Mesothelial cell of epicardium (in vitro differentiated cells): ENCODE measurements at regions not wholly inside any gene's neighbourhood (a gene's known extent, or its start where the extent isn't known, plus 50 kb on each side); places are given as distances from the start of the nearest gene placed in this dataset.

Source experiments
- DNase-seq, 2 experiments: peaks; one replicate each; pipeline ENCODE4 v3.0.0; 2021; ENCODE audit warnings: low spot score in 2 of 2; ENCODE audit not compliant: unreplicated experiment in 2 of 2
- H3K27ac Mint-ChIP-seq: 2 replicates; pipeline ENCODE4 v1.8.0; 2021; ENCODE audit warnings: mixed read lengths
- H3K27me3 Mint-ChIP-seq: 2 replicates; pipeline ENCODE4 v1.8.0; 2021; ENCODE audit warnings: low read depth, mixed read lengths
- H3K36me3 Mint-ChIP-seq: 2 replicates; pipeline ENCODE4 v1.8.0; 2021; ENCODE audit warnings: mixed read lengths
- H3K4me1 Mint-ChIP-seq: 2 replicates; pipeline ENCODE4 v1.8.0; 2021; ENCODE audit warnings: mixed read lengths
- H3K4me3 Mint-ChIP-seq: 2 replicates; pipeline ENCODE4 v1.8.0; 2021; ENCODE audit warnings: mild to moderate bottlenecking, moderate library complexity, mixed read lengths
- H3K9me3 Mint-ChIP-seq: 2 replicates; pipeline ENCODE4 v1.8.0; 2021; ENCODE audit warnings: mixed read lengths
- TF ChIP-seq, protein P1 (sequence below): fragments of 200-600 bp; sonication (generic); IDR thresholded peaks from one replicate; pipeline ENCODE4 v1.5.0; 2021; ENCODE audit warnings: antibody characterized with exemption; ENCODE audit not compliant: unreplicated experiment

- Mint-ChIP-seq H3K27me3 (no peaks in the 10 kb centered on the region), H3K4me1 (no peaks in the 10 kb centered on the region), H3K27ac (no peak overlapping the region), H3K36me3 (no peaks in the 10 kb centered on the region), H3K4me3 (no peak overlapping the region), H3K9me3 (no peaks in the 10 kb centered on the region)
- TF ChIP-seq, protein P1, sequence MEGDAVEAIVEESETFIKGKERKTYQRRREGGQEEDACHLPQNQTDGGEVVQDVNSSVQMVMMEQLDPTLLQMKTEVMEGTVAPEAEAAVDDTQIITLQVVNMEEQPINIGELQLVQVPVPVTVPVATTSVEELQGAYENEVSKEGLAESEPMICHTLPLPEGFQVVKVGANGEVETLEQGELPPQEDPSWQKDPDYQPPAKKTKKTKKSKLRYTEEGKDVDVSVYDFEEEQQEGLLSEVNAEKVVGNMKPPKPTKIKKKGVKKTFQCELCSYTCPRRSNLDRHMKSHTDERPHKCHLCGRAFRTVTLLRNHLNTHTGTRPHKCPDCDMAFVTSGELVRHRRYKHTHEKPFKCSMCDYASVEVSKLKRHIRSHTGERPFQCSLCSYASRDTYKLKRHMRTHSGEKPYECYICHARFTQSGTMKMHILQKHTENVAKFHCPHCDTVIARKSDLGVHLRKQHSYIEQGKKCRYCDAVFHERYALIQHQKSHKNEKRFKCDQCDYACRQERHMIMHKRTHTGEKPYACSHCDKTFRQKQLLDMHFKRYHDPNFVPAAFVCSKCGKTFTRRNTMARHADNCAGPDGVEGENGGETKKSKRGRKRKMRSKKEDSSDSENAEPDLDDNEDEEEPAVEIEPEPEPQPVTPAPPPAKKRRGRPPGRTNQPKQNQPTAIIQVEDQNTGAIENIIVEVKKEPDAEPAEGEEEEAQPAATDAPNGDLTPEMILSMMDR, result no peak
- DNase-seq, result no peak
These were observed 299.6 kb downstream of the NDUFA10 start for GRCh38 chr2:239725551-239725890.

DNA sequence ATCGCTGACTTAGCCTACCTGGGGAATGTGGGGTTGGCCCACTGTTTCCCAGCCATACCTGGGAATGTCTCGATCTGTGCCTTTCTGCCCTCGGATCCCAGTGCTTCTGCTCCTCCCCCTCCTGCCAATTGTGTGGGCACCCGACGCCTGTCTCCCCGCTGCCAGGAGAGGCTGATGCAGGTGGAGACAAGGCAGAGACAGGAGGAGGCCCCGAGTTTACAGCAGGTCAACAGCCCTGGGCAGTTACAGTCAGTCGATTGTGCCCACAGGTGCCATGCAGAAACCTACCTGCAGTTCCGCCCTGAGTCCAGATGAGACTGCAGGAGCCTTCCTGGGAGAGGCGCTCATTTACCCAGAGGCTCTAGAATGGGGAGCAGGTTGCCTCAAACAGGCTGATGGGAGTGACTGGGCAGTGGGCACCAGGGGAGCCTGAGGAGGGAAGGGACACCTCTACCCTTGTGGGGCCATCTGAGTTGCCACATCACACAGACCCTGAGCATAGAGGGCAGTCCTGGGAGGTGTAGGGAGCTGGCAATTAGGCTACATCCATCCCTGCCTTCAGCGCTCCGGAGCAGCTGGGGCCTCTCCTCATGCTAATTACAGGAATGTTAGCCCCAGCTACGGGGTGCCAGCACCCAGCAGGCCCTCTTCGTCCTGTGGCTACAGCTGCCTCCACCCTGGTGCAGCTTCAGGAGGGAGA, 300.1 kb downstream of the NDUFA10 start:
- H3K27me3 Mint-ChIP-seq, result no peaks in the 10 kb centered on the region
- H3K4me1 Mint-ChIP-seq, result no peaks in the 10 kb centered on the region
- TF ChIP-seq, protein P1, result no peak
- H3K9me3 Mint-ChIP-seq, result no peaks in the 10 kb centered on the region
- H3K4me3 Mint-ChIP-seq, result no peak overlapping the region
- no peak overlapping the region for H3K27ac Mint-ChIP-seq
- H3K36me3 Mint-ChIP-seq, result no peaks in the 10 kb centered on the region
- DNase-seq, result peak in 1 of 2 experiments; percentile 16

- H3K36me3 Mint-ChIP-seq, result no peaks in the 10 kb centered on the region
These were observed 300.8 kb downstream of the NDUFA10 start for GRCh38 chr2:239724194-239724849.

DNA sequence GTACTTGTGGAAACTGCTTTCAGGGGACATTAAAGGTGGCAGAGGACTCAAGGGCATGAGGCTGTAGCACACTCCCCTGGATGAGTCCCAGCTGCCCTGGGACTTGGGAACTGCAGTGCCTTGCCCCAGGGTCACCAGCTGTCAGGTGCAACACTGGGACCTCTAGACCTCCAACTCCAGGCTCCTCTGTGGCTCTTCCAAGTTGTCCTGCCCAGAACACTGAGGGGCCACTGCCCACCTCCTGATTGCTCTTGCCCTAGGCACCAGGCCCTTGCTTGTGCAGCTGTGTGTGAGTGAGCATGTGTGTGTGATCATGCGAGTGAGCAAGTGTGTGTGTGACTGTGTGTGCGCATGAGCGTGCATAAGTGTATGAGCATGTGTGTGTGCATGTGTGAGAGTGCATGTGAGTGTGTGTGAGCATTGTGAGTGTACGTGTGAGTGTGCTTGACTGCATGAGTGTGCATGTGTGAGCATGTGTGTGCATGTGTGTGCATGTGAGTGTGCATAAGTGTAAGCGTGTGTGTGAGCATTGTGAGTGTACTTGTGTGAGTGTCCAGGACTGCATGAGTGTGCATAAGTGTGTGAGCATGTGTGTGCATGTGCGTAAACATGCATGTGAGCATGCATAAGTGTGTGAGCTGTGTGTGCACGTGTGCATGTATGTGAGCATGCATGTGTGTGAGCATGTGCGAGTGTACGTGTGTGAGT, 301.5 kb downstream of the NDUFA10 start:
- Mint-ChIP-seq H3K36me3 (no peaks in the 10 kb centered on the region), H3K4me3 (no peak overlapping the region), H3K27me3 (no peaks in the 10 kb centered on the region), H3K9me3 (no peaks in the 10 kb centered on the region), H3K4me1 (no peaks in the 10 kb centered on the region), H3K27ac (no peak overlapping the region)
- TF ChIP-seq, protein P1, result no peak
- peak in 1 of 2 experiments; percentile 11 for DNase-seq

More at GRCh38 chr2:239724194-239724849, 300.8 kb downstream of the NDUFA10 start:
- TF ChIP-seq, protein P1, result no peak
- Mint-ChIP-seq H3K9me3 (no peaks in the 10 kb centered on the region), H3K27me3 (no peaks in the 10 kb centered on the region), H3K4me3 (no peak overlapping the region), H3K27ac (no peak overlapping the region), H3K4me1 (no peaks in the 10 kb centered on the region)
- DNase-seq, result peak in 1 of 2 experiments; percentile 22

DNA sequence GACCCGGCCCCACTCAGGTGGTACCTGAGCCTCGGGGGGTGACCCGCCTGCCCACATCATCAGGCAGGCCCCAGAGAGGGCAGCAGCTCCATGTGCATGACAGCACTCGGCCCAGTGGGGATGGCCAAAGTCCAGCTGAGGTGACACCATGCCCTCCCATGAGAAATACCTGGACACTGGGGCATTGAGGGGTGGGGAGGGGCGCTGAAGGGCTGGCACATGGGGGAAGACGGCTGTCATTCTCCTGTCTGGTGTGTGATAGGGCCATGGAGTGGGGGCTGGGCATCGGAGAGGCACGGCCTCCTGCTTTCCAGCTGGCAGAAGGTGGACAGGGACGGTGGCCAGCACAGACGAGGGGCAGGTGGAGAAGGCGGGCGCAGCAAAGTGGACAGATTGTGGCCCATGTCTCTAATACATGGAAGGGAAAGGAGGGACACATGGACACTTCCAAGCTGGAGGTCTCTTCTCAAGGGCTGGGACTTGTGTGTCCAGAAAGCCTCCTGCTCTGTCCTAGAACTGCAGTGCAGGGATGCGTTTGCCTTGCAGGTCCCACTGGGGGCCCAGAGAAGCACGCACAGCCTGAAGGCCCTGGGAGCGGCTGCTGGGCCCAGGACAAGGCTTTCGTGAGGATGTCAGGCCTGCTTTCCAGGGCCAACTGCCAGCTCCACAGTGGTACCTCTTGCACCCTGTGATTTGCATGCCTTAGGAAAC, 302.2 kb downstream of the NDUFA10 start:
- H3K9me3 Mint-ChIP-seq, result no peaks in the 10 kb centered on the region
- no peak overlapping the region for H3K27ac Mint-ChIP-seq
- no peaks in the 10 kb centered on the region for H3K36me3 Mint-ChIP-seq
- no peak for DNase-seq
- H3K4me1 Mint-ChIP-seq, result peaks cover 4% of the 10 kb centered on the region
- TF ChIP-seq, protein P1, result no peak
- H3K4me3 Mint-ChIP-seq, result no peak overlapping the region
- no peaks in the 10 kb centered on the region for H3K27me3 Mint-ChIP-seq
